GM18519 (cell line): ENCODE measurements at regions not wholly inside any gene's neighbourhood (a gene's known extent, or its start where the extent isn't known, plus 50 kb on each side); places are given as distances from the start of the nearest gene placed in this dataset.

Experiments used
- ATAC-seq: cut with Tn5 transposase; IDR thresholded peaks from one replicate; pipeline ENCODE4 v1.9.1; 2021; ENCODE audit warnings: mild to moderate bottlenecking, moderate library complexity; ENCODE audit not compliant: unreplicated experiment, low FRiP score

- ATAC-seq = no peak
These were observed 1299.1 kb upstream of the ADGRB3 start for GRCh38 chr6:67336014-67336413.

DNA sequence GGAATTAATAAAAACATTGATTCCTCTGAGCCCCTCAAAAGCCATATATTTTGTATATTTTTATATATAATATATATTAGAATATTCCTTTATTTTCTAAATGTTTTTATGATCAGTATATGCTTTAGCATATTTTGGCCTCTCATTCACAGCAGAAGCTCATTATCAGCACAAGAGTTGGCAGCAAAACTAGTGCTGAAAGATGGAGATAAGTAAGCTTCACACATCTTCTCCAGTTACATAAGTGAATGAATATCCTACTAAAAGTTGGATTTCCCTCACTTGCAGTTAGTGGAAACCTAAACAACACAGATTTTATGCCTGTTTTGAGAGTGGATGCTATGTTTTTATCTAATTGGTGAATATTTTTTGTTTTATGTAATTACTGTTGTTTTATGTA lies 1303.8 kb upstream of the ADGRB3 start:
- no peak for ATAC-seq

DNA sequence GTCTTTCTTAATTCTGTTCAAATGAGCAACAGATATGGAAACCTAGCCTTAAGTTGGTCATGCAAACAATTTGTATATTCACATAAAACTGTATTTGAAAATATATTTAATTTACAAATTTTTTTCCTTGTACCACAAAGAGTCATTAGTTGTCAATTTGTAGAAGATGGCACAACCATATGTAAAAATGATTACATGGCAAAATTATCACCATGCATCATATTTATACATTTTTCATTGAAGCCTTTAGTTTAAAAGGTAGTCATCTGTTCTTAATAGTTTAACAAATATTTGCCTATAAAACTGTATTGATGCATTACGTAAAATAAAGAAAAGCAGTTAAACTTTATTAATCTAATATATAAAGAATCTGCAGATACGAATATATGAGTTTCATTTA lies 1306.8 kb upstream of the ADGRB3 start:
- ATAC-seq = no peak

DNA sequence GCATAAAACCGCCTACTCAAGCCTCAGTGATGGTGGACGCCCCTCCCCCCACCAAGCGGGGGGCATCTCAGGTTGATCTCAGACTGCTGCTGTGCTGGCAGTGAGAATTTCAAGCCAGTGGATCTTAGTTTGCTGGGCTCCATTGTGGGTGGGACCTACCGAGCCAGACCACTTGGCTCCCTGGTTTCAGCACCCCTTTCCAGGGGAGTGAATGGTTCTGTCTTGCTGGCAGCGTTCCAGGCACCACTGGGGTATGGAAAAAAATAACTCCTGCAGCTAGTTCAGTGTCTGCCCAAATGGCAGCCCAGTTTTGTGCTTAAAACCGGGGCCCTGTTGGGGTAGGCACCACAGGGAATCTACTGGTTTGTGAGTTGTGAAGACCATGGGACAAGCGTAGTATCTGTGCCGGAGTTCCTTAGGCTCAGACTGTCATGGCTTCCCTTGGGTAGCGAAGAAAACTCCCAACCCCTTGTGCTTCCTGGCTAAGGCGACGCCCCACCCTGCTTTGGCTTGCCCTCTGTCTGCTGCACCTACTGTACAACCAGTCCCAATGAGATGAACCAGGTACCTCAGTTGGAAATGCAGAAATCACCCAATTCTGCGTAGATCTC lies 1334.5 kb upstream of the ADGRB3 start:
- no peak for ATAC-seq

GRCh38 chr6:67292169-67292568 lies 1342.9 kb upstream of the ADGRB3 start:
- ATAC-seq = no peak

DNA sequence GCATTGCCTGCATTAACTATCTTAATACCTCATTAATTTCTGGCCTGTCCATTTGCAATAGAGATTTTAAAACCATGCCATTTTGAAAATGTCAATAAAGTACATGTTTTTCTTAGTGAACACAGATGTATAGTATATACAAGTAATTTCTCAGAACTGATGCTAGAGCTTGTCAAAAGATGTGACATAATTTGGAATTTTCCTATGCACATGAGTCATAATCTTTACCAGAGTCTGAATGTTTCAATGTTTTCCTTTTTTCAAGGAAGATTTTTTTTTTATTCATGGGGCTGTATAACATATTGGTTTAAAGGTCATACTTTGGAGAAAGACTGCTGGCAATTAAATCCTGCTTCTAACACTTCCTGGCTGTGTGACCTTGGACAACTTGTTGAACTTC lies 1347.5 kb upstream of the ADGRB3 start:
- no peak for ATAC-seq

GRCh38 chr6:67285770-67286495 lies 1349.1 kb upstream of the ADGRB3 start:
- ATAC-seq = no peak

- no peak for ATAC-seq
These were observed 1357.8 kb upstream of the ADGRB3 start for GRCh38 chr6:67277312-67277711.

DNA sequence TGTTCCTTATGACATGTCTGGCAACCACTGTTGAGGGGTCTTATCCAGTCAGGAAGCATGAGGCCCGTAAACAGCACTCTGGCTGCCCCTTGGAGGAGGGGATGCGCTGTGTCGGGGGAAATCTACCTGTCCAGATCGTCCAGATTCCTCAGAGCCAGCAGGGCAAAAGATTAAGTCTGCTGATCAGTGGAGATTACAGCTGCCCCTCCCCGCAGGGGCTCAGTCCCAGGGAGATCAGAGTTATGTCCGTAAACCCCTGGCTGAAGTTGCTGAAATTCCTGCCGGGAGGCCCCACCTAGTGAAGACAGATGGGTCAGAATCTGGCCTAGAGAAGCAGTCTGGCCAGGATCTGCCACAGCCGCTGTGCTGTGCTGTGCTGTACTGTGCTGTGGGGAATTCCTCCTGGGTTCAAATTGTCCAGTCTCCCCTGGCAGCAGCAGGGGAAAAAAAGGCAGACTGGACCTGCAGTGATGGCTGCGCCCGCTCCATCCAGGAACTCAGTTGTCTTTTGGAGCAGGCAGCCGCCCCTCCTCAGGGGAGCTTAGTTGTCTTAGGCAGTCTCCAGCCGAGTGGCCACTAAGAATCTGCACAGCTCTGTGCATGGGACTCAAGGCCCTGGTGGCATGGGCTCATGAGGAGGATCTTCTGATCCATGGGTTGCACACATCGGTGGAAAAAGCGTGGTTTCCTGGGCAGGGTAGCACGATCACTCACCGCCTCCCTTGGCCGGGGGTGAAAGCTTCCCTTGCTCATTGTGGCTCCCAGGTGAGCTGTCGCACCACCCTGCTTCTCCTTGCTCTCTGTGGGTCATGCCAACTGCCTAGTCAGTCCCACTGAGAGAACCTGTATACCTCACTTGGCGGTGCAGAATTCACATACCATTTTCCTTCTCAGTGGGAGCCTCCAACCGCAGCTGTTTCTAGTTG lies 1368.8 kb upstream of the ADGRB3 start:
- ATAC-seq = no peak

GRCh38 chr6:67252663-67253062 lies 1382.4 kb upstream of the ADGRB3 start:
- no peak for ATAC-seq

- no peak for ATAC-seq
These were observed 1387.0 kb upstream of the ADGRB3 start for GRCh38 chr6:67248077-67248476.

GRCh38 chr6:67244037-67244436 lies 1391.0 kb upstream of the ADGRB3 start:
- ATAC-seq = no peak

DNA sequence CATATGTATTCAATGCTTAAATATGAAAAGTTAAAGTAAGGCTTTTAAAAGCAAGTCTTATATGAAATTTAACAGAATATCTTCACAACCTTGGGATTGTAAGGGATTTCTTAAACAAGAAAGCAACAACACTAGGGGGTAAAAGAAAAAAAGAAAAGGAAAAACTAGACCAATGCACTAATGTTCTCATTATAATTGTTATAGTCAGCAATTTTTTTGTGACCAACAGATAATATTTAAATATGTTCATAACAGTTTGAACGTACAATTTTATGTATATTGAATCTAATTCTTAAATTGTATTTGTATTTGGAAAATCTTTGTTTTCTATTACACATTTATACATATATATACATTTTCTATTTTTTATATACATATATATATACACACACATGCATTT lies 1397.8 kb upstream of the ADGRB3 start:
- no peak for ATAC-seq

- ATAC-seq = no peak
These were observed 1404.0 kb upstream of the ADGRB3 start for GRCh38 chr6:67231092-67231491.

DNA sequence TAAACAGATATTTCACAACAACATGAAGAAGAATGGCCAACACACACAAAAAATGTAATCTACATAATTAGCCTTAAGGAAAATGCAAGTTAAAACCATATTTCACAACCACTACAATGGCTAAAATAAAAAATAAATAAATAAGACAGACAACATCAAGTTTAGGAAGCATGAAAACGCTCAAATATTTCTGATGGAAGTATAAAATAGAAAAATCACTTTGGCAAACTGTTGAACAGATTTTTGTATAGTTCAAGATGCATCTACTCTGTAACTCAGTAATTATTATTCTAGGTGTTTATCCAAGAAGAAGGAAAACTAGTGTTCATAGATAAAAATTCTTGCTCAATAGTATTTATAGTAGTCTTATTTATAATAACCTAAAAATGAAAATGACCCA lies 1410.1 kb upstream of the ADGRB3 start:
- no peak for ATAC-seq

DNA sequence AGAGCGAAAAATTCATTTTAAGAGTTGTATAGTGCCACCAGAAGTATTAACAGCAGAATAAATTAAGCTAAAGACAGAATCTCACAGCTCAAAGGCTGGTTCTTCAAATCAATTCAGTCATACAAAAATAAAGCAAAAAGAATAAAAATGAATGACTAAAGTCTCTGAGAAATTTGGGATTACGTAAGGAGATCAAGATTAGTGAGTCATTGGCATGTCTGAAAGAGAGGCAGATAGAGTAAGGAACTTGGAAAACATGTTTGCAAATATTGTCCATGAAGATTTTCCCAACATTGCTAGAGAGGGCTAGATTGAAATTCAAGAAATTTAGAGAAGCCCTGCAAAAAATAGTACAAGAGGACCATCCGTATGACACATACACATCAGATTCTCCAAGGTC lies 1413.9 kb upstream of the ADGRB3 start:
- ATAC-seq = no peak

- ATAC-seq = no peak
These were observed 1415.7 kb upstream of the ADGRB3 start for GRCh38 chr6:67219346-67219745.

DNA sequence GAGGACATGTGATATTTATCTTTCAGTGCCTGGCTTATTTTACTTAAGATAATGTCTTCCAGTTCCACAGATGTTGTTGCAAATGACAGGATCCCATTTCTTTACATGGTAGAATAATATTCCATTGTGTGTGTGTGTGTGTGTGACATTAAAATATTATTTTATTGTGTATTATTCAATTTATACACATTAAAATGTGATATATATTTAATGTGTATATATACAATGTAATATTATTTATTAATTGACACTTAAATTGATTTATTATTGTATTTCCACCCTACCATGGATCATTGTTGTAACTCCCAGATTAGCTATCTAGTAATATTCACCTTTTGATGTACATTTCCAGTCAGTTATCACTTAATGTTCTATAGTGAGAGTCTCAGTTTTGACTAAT lies 1422.5 kb upstream of the ADGRB3 start:
- ATAC-seq = no peak

DNA sequence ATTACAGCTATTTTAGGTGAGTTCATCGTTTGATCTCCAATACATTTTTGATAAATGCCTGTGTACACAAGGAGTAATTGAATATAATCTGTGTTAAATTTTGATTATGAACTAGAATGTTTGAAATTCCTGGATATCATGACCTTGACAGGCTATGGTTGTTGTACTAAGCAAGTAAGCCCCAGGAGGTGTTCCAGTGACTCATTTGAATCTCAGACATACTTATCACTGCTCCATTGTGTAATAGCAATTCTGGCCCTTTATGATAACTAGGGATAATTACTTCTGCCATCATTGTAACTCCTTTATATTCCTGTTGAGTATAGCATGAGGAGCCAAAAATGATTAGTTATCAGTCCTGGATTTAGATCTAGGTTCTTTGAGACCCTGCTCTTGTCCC lies 1424.6 kb upstream of the ADGRB3 start:
- ATAC-seq = no peak

GRCh38 chr6:67201563-67201962 lies 1433.5 kb upstream of the ADGRB3 start:
- no peak for ATAC-seq

DNA sequence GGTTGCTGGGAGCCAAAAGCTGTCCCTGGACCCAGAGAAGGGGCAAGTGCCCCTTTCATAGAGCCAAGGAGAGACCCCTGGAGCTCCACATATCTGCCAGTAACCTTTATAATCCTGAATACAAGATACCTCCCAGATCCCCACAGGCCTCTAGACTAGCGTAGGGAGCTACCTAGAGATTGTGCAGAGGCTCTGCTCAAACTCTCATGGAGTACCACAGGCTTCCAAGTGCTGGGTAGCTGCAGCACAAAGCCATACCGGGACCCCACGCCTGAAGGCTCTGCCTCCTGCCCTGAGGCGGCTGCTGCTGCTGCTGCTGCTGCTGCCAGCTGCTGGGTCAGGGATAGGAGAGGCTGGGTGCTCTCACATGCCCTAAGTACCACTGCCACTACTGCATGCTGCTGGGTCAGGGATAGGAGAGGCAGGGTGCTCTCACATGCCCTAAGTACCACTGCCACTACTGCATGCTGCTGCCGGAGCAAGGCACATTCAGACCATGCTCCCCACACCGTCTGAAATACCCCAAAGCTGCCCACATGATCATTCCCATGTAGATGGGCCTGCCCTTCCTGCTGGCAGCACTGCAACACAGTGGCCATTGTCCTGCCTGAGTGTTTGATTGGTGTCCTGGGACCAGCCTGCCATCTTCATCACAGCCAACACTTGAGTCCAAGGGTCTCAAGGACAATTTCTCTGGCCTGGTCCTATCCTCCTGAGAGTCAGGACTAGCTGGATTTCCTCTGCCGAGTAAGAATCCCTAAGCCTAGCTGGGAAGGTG lies 1434.3 kb upstream of the ADGRB3 start:
- no peak for ATAC-seq
